WTC11 (cell line): ENCODE measurements at regions not wholly inside any gene's neighbourhood (a gene's known extent, or its start where the extent isn't known, plus 50 kb on each side); places are given as distances from the start of the nearest gene placed in this dataset.

Experiments used
- ATAC-seq: fragments of 200-7000 bp; cut with Tn5 transposase; 2 replicates; pipeline ENCODE4 v1.10.0; 2021; ENCODE audit warnings: mild to moderate bottlenecking, moderate library complexity
- CTCF ChIA-PET: fragments of 300-600 bp; sonication (Branson Sonifier 250); formaldehyde crosslinking; loops from one replicate; lab custom pipeline; 2021; ENCODE audit warnings: antibody characterized with exemption; lab: Charles Lee
- POLR2A ChIA-PET: fragments of 350-600 bp; sonication (Branson Sonifier 250); formaldehyde crosslinking; loops from one replicate; lab custom pipeline; 2021; ENCODE audit warnings: antibody characterized with exemption; lab: Charles Lee
- DNase-seq: peaks from one replicate; pipeline ENCODE4 v3.0.0; 2021; ENCODE audit warnings: low spot score
- H3K27ac Mint-ChIP-seq: 2 replicates; pipeline ENCODE4 v1.8.0; 2021; ENCODE audit warnings: mixed read lengths
- H3K27me3 Mint-ChIP-seq: 2 replicates; pipeline ENCODE4 v1.8.0; 2021; ENCODE audit warnings: low read depth, mild to moderate bottlenecking, moderate library complexity, mixed read lengths
- H3K36me3 Mint-ChIP-seq: 2 replicates; pipeline ENCODE4 v1.8.0; 2021; ENCODE audit warnings: mixed read lengths
- H3K4me1 Mint-ChIP-seq: 2 replicates; pipeline ENCODE4 v1.8.0; 2022; ENCODE audit warnings: mixed read lengths
- H3K4me3 Mint-ChIP-seq: 2 replicates; pipeline ENCODE4 v1.8.0; 2021; ENCODE audit warnings: mild to moderate bottlenecking, moderate library complexity, mixed read lengths
- H3K9me3 Mint-ChIP-seq: 2 replicates; pipeline ENCODE4 v1.8.0; 2021; ENCODE audit warnings: mixed read lengths
- ATF1 ChIP-seq: sonication (generic); formaldehyde crosslinking; IDR thresholded peaks from 2 replicates; pipeline ENCODE4 v1.8.1; 2023; ENCODE audit warnings: mild to moderate bottlenecking, moderate library complexity, missing genetic modification reagents
- CBFB ChIP-seq: sonication (generic); formaldehyde crosslinking; IDR thresholded peaks from 2 replicates; pipeline ENCODE4 v1.8.1; 2022; ENCODE audit warnings: mild to moderate bottlenecking, low read depth, missing genetic modification reagents
- CDX4 ChIP-seq: fragments of 250-450 bp; sonication (Bioruptor Pico); IDR thresholded peaks from 2 replicates; pipeline ENCODE4 v1.9.0; 2021; ENCODE audit warnings: moderate library complexity, mild to moderate bottlenecking, inconsistent platforms, borderline replicate concordance
- CREB1 ChIP-seq: sonication (generic); formaldehyde crosslinking; IDR thresholded peaks from 2 replicates; pipeline ENCODE4 v1.8.0; 2023; ENCODE audit warnings: mild to moderate bottlenecking, missing genetic modification reagents
- ETV6 ChIP-seq: sonication (generic); formaldehyde crosslinking; IDR thresholded peaks from 2 replicates; pipeline ENCODE4 v1.8.1; 2022; ENCODE audit warnings: mild to moderate bottlenecking, missing genetic modification reagents
- FOXP1 ChIP-seq: sonication (generic); formaldehyde crosslinking; IDR thresholded peaks from 2 replicates; pipeline ENCODE4 v1.8.0; 2022; ENCODE audit warnings: missing genetic modification reagents, mild to moderate bottlenecking, moderate library complexity, borderline replicate concordance
- FOXP4 ChIP-seq: sonication (generic); formaldehyde crosslinking; IDR thresholded peaks from 2 replicates; pipeline ENCODE4 v1.8.0; 2022; ENCODE audit warnings: mild to moderate bottlenecking, missing genetic modification reagents
- GABPB1 ChIP-seq: sonication (generic); formaldehyde crosslinking; IDR thresholded peaks from 2 replicates; pipeline ENCODE4 v1.8.1; 2023; ENCODE audit warnings: mild to moderate bottlenecking, missing genetic modification reagents
- HMGA2 ChIP-seq: fragments of 250-450 bp; sonication (Bioruptor Pico); IDR thresholded peaks from 2 replicates; pipeline ENCODE4 v1.4.0; 2021; ENCODE audit warnings: mild to moderate bottlenecking, moderate library complexity
- HMGXB4 ChIP-seq: sonication (generic); formaldehyde crosslinking; IDR thresholded peaks from 2 replicates; pipeline ENCODE4 v1.8.1; 2023; ENCODE audit warnings: mild to moderate bottlenecking, moderate library complexity, missing genetic modification reagents
- IRF1 ChIP-seq: sonication (generic); formaldehyde crosslinking; IDR thresholded peaks from 2 replicates; pipeline ENCODE4 v1.8.0; 2023; ENCODE audit warnings: missing genetic modification reagents
- KAT7 ChIP-seq: sonication (generic); formaldehyde crosslinking; IDR thresholded peaks from 2 replicates; pipeline ENCODE4 v1.8.1; 2023; ENCODE audit warnings: missing genetic modification reagents, mild to moderate bottlenecking, borderline replicate concordance
- NR3C1 ChIP-seq: sonication (generic); formaldehyde crosslinking; conservative IDR thresholded peaks from 2 replicates; pipeline ENCODE4 v1.8.1; 2023; ENCODE audit warnings: low read depth, mild to moderate bottlenecking, missing genetic modification reagents
- USF2 ChIP-seq: sonication (generic); formaldehyde crosslinking; IDR thresholded peaks from 2 replicates; pipeline ENCODE4 v1.8.1; 2023; ENCODE audit warnings: mild to moderate bottlenecking, missing genetic modification reagents, moderate library complexity
- ZBTB43 ChIP-seq: sonication (generic); formaldehyde crosslinking; IDR thresholded peaks from 2 replicates; pipeline ENCODE4 v1.8.1; 2023; ENCODE audit warnings: mild to moderate bottlenecking, missing genetic modification reagents
- ZNF121 ChIP-seq: sonication (generic); formaldehyde crosslinking; IDR thresholded peaks from 2 replicates; pipeline ENCODE4 v1.8.0; 2023; ENCODE audit warnings: missing genetic modification reagents
- ZNF219 ChIP-seq: sonication (generic); formaldehyde crosslinking; IDR thresholded peaks from 2 replicates; pipeline ENCODE4 v1.8.0; 2023; ENCODE audit warnings: missing genetic modification reagents, mild to moderate bottlenecking, borderline replicate concordance
- ZNF423 ChIP-seq: fragments of 250-450 bp; sonication (Bioruptor Pico); IDR thresholded peaks from 2 replicates; pipeline ENCODE4 v2.1.2; 2022; ENCODE audit warnings: mild to moderate bottlenecking, moderate library complexity
- ZSCAN18 ChIP-seq: fragments of 250-450 bp; sonication (Bioruptor Pico); IDR thresholded peaks from 2 replicates; pipeline ENCODE4 v2.1.2; 2022; ENCODE audit warnings: mild to moderate bottlenecking, moderate library complexity

GRCh38 chr2:524442-524841 is 152.8 kb downstream of the TMEM18 start:
- ChIA-PET POLR2A (interaction anchor here (0.5 kb wide), 1 partner anchor 292 kb away, joined by 3 read pairs; no protein-coding TSS in a partner anchor), CTCF (no interaction called here)
- DNase-seq (no peak), ATAC-seq (no peak)
- Mint-ChIP-seq H3K4me1 (0 out of 2 replicates have a peak, but pooled peaks cover 3% of the 10 kb centered on the region), H3K27ac (no peak overlapping the region), H3K36me3 (no peaks in the 10 kb centered on the region), H3K4me3 (no peak overlapping the region), H3K9me3 (peaks cover 17% of the 10 kb centered on the region), H3K27me3 (peaks cover 15% of the 10 kb centered on the region)
- no peak for TF ChIP-seq IRF1 (CRISPR knock-in tag)
- TF ChIP-seq ZBTB43 (CRISPR knock-in tag), result no peak
- no peak for TF ChIP-seq CDX4 (CRISPR knock-in tag)

- Mint-ChIP-seq H3K27ac (no peak overlapping the region), H3K36me3 (no peaks in the 10 kb centered on the region), H3K9me3 (peaks cover 17% of the 10 kb centered on the region), H3K27me3 (peaks cover 15% of the 10 kb centered on the region), H3K4me1 (no peaks in the 10 kb centered on the region), H3K4me3 (no peak overlapping the region)
- CTCF ChIA-PET, result no interaction called here
- POLR2A ChIA-PET, result no interaction called here
- no peak for DNase-seq
- no peak for TF ChIP-seq KAT7
- no peak for TF ChIP-seq NR3C1 (CRISPR knock-in tag)
- TF ChIP-seq HMGA2, result no peak
- no peak for TF ChIP-seq CBFB (CRISPR knock-in tag)
- TF ChIP-seq FOXP4 (CRISPR knock-in tag), result no peak
- no peak for TF ChIP-seq ZNF423
- TF ChIP-seq ZSCAN18 (CRISPR knock-in tag), result no peak
- TF ChIP-seq CREB1 (CRISPR knock-in tag), result no peak
- TF ChIP-seq ZNF219 (CRISPR knock-in tag), result no peak
- TF ChIP-seq ATF1 (CRISPR knock-in tag), result no peak
- no peak for TF ChIP-seq USF2 (CRISPR knock-in tag)
- TF ChIP-seq ETV6 (CRISPR knock-in tag), result no peak
- no peak for TF ChIP-seq GABPB1 (CRISPR knock-in tag)
- TF ChIP-seq ZNF121, result no peak
- TF ChIP-seq FOXP1 (CRISPR knock-in tag), result no peak
- no peak for TF ChIP-seq HMGXB4 (CRISPR knock-in tag)
- ATAC-seq, result no peak
Measured at GRCh38 chr2:523698-524270, 153.4 kb downstream of the TMEM18 start.
